Urothelium cell line (cell line): ENCODE measurements at regions not wholly inside any gene's neighbourhood (a gene's known extent, or its start where the extent isn't known, plus 50 kb on each side); places are given as distances from the start of the nearest gene placed in this dataset.
A peak's percentile ranks its signal among the peaks of the same experiment; 100 is the strongest.

Source experiments
- DNase-seq: peaks from one replicate; pipeline ENCODE4 v3.0.0; 2011; ENCODE audit warnings: low spot score, mixed read lengths
- FAIRE-seq: peaks from 2 replicates; lab custom pipeline; 2011; peaks lifted over from hg19 to GRCh38; lab: Jason Lieb, UNC

DNA sequence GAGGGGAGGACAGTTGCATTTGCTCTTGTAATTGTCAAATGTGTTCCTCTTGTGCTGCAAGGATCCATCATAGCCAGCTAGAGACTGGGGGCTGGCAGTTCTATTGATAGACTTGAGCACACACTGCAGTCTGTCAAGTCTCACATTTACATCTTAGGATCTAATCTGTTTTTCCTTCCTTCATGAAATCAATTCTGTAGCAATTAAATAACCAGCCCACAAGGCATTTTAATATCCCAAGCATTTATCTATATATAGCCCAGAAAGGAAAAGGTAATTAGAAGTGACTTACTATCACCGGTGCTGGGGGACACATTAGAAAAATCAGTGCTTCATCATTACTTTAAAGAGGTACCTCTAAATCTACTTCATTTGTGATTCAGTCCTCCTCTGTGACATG is 143.0 kb upstream of the STXBP5 start:
- FAIRE-seq: no peak
- DNase-seq: no peak

DNA sequence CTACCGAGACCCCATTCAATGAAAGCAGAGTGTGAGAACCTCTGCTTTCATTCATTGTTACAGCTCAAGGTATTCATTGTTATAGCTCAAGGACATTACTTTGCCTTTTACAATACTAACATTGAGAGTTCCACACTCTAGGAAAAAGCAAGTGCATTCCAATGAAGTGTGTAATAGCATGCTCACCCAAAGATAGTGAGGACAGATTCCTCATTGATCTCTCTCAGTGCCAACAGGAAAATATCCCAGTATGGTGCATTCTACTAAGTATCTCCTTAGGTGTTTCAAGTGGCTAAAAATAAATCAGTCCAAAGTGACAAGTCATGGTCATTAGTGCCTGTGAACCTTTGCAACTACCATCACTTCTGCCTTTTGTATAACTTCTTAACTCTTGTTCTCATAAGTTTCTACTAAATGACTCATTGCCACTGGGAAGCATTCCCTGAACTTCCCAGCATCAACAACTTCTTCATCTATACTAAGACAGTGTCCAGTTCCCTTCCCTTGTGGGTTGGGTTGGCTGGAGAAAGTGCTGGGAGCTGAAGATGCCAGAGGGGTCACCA is 140.7 kb upstream of the STXBP5 start:
- FAIRE-seq: peak; percentile 30
- DNase-seq: peak; percentile 56

DNA sequence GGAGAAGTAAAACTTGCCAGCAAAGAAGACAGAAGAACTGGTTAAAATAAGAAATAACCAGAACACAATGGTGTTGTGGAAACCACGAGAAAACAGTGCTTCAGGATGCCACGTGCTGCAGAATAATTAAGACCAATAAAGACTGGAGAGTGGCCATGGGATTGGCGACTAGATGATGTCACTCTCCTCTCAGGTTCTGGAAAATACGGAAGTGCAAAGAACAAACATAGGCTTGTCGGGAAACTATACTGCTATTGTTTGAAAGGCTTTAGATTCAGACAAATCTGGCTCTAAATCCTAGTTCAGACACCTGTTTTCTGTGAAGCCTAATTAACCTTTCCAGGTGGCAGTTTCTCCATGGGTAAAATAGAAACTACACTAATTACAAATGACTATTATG is 138.4 kb upstream of the STXBP5 start:
- no peak for FAIRE-seq

DNA sequence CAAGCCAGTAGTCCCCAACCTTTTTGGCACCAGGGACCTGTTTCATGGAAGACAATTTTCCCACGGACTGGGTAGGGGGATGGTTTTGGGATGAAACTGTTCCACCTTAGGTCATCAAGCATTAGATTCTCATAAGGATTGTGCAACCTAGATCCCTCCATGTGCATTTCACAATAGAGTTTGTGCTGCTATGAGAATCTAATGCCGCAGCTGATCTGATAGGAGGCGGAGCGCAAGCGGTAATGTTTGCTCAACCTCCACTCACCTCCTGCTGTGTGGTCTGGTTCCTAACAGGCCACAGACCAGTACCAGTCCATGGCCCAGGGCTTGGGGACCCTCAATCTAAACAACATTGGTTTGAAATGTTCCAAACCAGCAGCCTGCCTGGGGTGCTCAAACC is 137.0 kb upstream of the STXBP5 start:
- no peak for FAIRE-seq
- no peak for DNase-seq

More for the DNA sequence above, 138.4 kb upstream of the STXBP5 start:
- no peak for DNase-seq

DNA sequence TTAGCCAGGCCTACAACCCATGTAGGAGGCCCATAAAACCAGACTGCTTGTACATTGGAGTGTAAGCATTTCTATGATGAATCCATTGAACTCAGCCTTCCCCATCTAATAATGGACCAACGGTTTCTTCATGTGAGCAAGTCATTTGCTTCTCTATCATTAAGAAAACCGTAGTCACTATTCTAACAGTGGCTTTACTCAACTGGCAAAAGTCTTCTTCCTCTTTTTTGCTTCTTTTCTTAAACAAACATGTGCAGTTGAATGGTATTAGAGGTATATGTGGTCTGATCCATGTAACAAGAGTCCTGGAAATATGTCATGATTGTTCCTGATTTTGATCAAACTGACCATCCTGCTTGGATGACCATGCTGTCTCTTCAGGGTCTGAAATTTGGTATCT is 132.4 kb upstream of the STXBP5 start:
- no peak for FAIRE-seq
- no peak for DNase-seq

DNA sequence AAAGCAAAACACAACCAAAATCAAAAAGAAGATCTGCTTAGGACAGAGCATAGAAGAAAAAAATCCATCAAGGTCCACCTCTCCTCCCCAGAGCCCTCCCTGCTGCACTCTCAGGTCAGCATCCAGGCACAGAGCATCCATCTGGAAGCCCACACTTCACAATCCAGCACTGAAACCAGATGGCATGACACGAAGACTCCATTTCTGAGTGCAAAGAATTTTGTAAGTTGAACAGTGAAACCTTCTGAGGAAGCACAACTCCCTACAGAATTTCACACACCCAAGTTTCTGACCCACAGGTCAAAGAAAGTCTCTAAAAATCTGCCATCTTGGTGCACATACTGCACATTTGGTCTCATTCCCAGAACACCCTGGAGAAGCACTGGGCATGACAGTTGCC is 128.8 kb upstream of the STXBP5 start:
- DNase-seq: no peak
- no peak for FAIRE-seq

DNA sequence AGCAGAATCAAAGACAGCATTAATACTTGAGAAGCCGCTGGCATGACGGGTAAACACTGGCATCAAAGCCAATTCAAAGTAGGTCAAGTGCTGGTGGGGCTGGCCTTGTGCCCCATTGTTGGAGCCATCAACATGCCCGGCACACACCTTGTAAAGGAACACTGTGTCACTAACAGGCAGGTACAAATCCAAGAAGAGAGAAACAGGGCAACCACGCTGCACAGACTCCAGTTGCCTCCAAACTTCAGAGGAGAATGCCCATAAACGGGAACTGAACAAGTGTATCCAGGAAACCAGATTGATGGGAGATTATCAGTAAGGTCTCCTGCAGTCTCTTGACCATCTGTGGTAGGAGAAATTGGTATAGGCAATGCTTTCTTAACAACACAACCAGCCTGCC is 127.0 kb upstream of the STXBP5 start:
- DNase-seq: no peak
- FAIRE-seq: no peak

DNA sequence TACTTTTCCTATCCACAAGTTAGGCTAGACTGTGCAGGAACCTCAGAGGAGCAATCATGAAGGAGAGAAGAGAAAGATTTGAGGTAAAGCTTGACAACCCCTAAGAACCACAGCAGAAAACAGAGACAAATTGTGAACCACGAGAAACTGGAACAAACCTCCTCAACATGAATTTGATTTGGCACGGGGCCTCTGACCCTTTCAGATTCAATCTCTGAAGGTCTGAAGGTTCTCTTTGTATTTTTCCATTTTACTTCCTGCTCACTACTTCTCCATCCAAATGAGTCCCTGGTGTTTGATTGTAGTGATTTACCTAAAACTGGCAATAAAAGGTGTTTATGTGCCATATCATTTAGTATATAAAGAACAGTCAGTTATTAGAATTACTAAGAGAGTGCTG is 126.1 kb upstream of the STXBP5 start:
- no peak for DNase-seq
- FAIRE-seq: no peak

DNA sequence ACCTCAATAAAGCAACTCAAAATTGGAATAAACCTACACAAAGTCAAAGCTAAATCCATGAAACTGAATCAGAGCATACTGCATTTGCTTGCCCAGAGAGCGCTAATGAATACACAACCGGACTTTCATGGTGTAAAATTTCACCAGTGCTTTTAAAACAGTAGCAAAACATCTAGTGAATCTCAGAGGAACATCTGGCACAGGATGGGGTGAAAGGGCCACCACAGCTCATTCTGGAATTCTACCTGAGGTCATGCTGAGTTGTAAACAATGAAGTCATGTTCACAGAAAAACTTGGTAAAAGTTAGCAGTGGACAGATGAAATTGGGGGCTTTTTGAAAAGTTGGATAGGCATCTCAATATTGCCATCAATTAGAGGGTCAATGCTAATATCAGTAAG is 125.6 kb upstream of the STXBP5 start:
- FAIRE-seq: no peak
- DNase-seq: no peak

DNA sequence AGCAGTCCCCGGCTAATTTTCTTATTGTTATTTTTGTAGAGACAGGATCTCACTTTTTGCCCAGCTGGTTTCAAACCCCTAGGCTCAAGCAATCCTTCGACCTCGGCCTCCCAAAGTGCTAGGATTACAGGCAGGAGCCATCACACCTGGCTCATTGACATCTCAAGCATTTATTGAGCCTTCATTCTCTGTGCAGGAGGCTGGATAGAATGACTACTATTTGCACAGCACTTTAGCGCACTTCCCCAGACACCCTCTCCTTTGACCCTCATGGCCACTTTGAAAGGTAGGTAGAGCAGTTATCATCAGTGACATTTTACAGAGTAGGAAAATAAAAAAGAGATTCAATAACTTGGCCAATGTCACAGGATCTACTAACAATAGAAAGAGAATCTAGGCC is 124.0 kb upstream of the STXBP5 start:
- no peak for DNase-seq
- no peak for FAIRE-seq

DNA sequence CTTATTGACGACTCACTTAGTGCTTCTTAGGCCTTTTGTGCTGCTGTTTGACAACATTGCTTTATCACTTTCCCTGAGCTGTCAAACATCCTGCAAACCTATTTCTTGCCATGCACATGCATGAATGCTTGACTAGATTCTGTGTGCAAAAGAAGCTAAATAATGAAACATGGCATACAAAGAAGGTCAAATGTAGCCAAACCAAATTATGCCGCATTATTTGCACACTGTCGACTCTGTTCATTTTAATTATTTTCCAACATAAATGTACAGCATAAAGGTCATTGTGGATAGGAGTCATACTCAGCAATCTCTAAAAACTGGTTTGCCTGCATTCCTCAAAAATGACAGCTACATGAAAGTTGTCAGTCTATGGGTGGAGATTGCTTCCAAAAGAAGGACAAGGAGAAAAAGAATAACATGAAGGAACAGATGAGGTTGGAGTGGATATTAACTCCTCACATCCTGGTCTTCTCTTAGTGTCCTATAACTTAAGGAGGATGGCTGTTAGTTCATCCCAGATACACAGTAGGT is 123.1 kb upstream of the STXBP5 start:
- FAIRE-seq (no peak), DNase-seq (no peak)

DNA sequence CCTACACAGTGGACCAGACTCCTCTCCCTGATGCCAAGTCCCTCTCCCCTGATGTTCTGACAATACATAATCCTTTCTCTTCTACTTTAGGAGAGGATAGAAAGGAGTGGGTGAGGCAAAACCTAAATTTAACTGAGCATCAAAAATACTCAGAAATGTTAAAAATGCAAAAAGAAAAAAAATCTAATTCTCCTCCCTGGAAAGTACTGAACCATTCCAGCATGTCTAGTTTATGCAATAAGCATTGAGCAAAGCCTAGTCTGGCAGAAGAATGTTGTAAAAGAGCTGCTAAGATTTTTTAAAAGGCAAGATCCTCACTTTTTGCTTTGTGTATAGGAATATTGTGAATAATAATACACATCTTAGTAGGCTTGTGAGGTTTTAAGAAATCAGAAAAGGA is 116.6 kb upstream of the STXBP5 start:
- no peak for DNase-seq
- FAIRE-seq: no peak

DNA sequence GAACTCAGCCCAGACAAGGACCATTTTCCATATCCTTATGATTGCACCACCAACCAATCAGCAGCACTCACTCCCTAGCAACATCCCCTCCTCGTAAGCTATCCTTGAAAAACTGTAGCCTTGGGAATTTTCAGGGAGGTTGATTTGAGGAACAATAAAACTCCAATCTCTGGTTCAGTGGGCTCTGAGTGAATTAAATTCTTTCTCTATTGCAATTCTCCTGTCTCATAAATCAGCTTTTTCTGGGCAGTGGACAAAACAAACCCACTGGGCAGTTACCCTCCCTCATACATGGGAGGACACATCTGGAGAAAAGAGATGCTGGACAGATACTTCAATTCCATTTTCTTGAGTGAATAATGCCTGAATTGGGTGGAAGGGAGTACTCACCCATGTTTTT is 115.4 kb upstream of the STXBP5 start:
- DNase-seq (no peak), FAIRE-seq (no peak)

DNA sequence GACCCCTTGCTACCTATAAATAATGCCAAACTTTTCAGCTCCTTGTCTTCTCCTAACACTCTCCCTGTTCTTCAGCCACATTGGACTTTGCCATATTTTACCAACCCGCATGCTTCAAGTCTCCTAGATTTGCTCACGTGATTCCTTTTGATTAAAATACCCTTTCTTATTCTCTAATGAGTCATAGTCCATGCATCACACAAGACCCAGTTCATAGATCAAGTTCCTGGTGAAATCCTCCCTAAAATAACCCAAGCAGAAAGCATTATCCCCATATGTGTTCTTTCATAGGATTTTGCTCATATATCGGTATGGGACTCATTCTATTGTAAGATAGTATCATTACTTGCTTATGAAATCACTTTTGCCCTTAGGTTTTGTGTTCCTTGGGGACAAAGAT is 108.9 kb upstream of the STXBP5 start:
- DNase-seq (no peak), FAIRE-seq (no peak)

DNA sequence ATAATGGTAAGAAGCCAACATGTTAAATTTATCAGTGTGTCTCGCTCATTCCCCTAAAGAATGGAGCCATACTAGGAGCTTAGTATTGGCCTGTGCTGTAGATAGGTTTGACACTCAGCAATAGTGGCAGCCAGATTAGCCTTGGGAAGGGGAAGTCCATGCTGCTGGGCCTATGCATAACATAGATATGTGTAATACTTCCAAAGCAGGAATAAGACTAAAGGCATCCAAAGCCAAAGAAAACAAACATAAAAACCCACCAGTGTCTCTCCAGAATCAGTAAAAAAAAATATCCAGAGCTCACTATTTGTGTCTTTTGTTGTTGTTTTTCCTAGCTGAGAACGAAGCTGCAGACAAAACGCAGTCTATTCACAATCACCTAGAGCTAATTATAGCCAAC is 104.2 kb upstream of the STXBP5 start:
- no peak for DNase-seq

DNA sequence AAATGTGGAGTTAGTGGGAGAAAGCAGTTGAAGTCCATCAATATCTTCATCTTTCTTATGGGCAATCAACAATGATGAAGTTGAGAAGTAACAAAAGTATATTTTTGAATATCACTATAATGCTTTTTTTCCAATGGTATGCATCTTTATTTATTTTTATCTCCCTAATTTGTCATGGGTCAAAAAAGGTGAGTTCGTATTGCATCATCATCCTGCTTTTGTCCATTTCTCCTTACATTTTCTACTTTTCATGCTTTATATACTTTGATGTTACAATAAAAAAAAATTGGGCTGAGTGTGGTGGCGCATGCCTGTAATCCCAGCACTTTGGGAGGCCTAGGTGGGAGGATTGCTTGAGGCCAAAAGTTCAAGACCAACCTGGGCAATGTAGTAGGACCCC is 101.2 kb upstream of the STXBP5 start:
- DNase-seq (no peak), FAIRE-seq (no peak)

More for the DNA sequence above, 104.2 kb upstream of the STXBP5 start:
- no peak for FAIRE-seq

DNA sequence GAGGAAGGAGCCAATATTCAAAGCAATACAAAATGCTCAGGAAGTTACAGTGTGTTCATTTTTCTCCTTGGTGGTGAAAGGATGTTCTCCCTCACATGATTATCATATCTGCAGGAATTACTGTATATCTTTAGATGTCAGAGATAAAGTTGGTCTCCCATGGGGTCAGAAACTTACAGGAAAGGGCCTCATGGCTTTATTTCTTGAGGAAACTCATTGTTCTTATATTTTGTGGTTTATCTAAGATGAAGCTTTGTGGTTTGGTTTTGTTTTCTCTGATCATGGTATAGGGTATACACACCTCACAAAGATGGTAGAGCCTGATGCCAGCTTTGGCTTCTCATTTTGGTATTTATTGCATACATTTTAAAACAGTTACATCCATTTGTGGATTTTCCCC is 100.5 kb upstream of the STXBP5 start:
- DNase-seq (no peak), FAIRE-seq (no peak)

DNA sequence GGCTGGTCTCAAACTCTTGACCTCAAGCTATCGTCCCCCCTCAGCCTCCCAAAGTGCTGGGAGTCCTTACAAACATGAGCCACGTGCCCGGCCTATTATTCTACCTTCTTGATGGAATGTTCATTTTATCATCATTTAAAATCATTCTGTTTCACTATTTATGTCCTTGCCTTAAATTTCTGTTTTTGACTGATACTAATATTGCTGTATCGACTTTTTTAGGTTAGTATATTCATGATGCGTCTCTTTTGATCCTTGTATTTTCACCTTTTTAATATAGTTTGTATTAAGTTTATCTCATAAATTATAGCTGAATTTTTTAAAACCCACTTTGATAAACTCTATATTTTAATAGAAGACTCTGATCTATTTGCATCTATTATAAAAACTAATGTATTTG is 98.4 kb upstream of the STXBP5 start:
- DNase-seq (no peak), FAIRE-seq (no peak)

DNA sequence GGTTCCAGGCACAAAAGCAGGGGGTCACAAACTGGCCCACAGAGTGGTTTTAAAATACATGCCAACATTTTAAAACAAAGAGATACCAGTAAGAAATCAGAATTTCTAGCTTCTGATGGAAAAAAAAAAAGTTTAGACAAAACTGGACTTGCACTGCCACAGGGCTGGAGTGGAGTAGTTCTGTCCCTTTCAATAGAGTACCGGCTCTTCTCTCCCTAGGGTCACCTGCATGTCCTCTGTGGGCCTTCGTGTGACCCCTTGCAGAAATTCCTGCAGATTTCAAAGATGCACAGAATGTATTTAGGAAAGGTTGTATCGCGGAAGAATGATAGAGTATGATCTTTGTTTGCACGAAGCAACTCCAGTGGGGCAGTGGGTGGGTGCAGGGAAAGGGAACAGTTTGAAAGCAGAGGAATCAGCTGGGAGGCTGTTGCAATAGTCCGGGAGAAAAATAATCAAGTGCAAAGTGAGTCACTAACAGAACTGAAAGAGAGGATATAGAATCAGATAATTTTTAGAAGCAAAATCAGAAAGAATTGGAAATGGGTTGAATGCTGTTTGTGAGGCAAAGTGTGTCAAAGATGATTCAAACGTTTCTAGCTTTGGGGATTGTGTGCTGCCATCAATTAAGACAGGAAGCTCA is 97.3 kb upstream of the STXBP5 start:
- FAIRE-seq (no peak), DNase-seq (no peak)

DNA sequence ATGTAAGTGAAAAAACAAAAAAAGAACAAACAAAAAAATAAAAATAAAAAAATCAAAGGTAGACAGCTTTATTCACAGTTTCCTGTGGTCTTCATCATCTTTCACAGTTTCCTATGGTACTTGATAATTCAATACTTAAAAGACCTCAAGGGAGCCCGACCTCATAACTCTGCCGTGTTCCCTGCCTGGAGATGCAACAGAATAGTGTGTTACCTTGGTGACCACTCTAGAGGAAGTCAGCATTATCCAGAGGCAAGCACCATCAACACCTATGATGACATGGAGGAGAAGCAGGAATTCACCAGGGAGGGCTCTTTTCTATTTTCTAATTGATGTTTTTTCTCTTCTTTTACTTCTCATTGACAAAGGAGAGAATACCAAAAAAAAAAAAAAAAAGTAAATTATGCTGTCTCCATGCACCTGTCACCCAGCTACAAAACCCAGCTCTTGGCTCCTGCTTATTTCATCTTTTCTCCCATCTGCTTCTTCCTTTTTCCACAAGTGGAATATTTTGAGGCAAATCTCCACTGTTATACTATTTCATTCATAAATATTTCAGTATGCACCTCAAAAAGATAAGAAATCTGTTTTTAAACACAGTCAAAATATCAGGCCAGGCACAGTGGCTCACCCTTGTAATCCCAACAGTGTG is 95.8 kb upstream of the STXBP5 start:
- FAIRE-seq: no peak
- DNase-seq: no peak

DNA sequence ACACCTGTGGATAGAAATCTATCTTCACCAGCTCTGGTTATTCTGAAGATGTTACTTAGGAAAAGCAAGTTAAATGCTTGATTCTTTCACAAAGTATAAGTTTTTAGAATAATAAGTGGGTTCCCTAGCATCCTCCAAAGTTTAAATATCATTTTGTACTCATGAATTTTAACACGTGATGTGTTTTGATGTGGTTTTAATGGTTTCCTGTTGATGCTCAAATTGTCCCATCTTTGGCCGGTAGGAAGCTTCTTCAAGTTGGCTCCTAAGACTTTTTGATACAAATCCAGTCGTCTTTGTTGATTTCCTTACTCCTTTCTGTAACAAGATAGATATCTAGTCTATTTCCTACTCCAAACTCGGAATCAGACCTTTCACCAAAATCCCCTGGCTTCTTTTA is 94.5 kb upstream of the STXBP5 start:
- FAIRE-seq: no peak
- DNase-seq: no peak

DNA sequence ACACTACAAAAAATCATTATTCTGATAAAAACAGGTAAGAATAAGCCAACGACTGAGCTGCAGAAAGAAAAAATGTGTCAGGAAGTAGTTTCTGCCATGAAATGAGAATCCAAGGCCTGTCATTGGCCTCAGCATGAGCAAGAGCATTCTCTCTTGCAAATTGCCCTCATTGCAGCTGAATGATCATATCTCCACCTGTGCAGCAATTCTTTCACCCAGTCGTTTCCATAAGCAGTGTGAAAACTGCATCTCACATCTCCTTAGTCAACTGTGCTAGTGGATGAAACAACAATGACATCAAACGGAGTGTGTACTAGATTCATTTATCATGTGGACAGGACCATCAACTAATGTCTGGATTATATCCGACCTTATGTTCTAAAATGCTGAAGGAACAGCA is 88.2 kb upstream of the STXBP5 start:
- no peak for FAIRE-seq

More for the DNA sequence above, 88.2 kb upstream of the STXBP5 start:
- DNase-seq: no peak
